ENCODE measurements at regions not wholly inside any gene's neighbourhood (a gene's known extent, or its start where the extent isn't known, plus 50 kb on each side); places are given as distances from the start of the nearest gene placed in this dataset.

GRCh38 chr9:79371301-79371700 is 200.5 kb upstream of the TLE4 start:
- no peak for TF ChIP-seq CTCF (IDR thresholded peaks at IDR 0.05; ENCODE audit: low read length)
- TF ChIP-seq EZH2phosphoT487 (IDR thresholded peaks at IDR 0.05; ENCODE audit: low read length): no peak
- no peak for TF ChIP-seq EZH2 (optimal IDR thresholded peaks at IDR 0.05; ENCODE audit: low read depth, low read length)
